ENCODE measurements at regions not wholly inside any gene's neighbourhood (a gene's known extent, or its start where the extent isn't known, plus 50 kb on each side); places are given as distances from the start of the nearest gene placed in this dataset.

DNA sequence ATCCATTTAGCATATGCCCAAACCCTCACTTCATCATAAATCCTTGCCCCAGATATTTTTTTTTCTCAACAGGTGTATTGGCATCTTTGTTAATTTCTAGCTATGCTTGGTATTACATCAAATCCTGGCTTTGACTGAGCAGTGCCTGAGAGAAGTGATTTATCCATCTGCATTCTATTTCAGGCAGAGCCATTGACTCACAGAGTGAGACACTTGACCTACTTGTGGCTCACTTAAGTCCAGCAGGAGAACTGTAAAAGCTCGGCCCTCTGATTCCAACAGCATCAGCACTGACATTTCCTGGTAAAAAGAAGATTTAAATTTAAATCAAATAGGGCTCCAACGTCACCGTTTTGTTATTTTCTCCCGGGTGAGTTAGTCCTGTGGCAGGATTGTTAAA, 93.4 kb downstream of the PLK2 start:
- Mint-ChIP-seq H3K36me3 (no peaks in the 10 kb centered on the region), H3K27ac (no peak overlapping the region), H3K4me3 (no peak overlapping the region), H3K4me1 (no peaks in the 10 kb centered on the region), H3K9me3 (ENCODE audit: low read depth) (no peaks in the 10 kb centered on the region), H3K27me3 (peaks cover 3% of the 10 kb centered on the region)
- CTCF ChIA-PET, result no interaction called here
- ATAC-seq (no peak), DNase-seq (no peak)

DNA sequence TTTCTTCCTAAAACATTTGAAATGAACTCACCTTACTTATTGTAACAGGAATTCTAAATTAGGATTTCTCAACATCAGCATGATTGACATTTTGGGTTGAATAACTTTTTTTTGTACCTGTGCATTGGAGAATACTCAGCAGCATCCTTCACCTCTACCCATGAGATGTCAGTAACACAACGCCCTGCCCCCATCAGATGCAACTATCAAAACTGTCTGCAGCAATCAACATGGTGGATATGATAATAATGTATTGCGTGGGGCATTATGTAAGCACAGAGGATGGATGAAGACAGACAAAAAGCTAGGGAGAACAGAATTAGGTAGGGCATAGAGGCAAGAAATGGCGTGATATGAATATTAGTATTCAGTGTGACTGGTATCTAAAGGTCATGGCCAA, 94.1 kb downstream of the PLK2 start:
- Mint-ChIP-seq H3K36me3 (no peaks in the 10 kb centered on the region), H3K4me1 (no peaks in the 10 kb centered on the region), H3K27me3 (peaks cover 3% of the 10 kb centered on the region), H3K9me3 (ENCODE audit: low read depth) (no peaks in the 10 kb centered on the region), H3K27ac (no peak overlapping the region), H3K4me3 (no peak overlapping the region)
- CTCF ChIA-PET, result no interaction called here
- ATAC-seq (no peak), DNase-seq (no peak)

DNA sequence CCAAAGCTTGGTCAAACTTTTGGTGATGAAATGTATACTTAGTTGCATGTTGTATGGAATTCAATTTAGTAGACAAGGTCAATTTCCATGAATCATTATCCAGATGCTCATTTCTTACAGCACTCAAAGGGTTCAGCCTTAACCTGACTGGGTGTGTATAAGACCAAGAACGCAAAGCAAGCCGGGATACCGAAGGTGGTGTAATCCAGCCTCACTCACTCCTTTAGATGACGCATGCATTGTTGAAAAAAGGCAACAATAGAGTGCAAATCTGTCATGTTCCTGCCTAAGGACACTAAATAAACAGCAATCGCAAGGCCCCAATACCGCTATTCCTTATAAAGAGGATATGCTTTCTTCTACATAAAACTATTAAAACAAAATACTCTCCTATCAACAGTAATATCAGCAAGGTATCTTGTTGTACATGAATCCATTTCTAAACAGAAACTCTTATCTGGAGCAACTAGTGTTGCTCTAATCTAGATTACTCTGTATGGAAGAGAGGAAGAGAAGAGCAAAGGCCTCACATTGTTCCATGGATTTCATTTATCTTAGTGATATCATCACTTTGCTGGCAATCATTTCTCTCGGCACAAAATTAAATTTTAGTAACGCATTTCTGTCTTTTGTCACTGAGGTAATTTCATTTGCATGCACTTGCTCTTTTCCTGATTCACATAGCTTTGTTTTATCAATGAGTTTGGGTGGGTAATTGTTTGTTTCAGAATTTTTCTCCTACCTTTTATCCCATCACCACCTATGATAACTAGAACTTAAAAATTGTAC, 96.2 kb downstream of the PLK2 start:
- no peaks in the 10 kb centered on the region for H3K4me1 Mint-ChIP-seq
- H3K27ac Mint-ChIP-seq, result no peak overlapping the region
- no peaks in the 10 kb centered on the region for H3K36me3 Mint-ChIP-seq
- ATAC-seq (no peak), DNase-seq (no peak)
- H3K27me3 Mint-ChIP-seq, result peaks cover 3% of the 10 kb centered on the region
- H3K9me3 Mint-ChIP-seq (ENCODE audit: low read depth), result no peaks in the 10 kb centered on the region
- no peak overlapping the region for H3K4me3 Mint-ChIP-seq
- CTCF ChIA-PET, result no interaction called here

DNA sequence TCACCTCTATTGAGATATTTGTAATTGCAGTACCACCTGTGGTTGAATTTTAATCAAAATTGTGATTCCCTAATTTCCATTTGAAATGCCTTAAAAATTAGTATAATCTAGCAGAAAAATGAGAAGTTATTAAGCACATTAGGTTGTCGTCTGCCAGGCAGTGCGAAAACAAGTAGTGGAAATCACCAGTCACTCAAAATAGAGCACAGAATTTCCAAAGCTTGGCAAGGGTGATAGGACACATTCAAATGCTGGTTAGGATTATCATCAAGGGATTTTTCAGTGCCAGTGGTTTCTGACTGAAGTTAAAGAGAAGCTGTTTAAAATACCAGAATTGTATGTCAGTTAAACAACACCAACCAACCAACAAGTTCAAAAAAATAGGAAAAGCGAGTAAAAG, 97.8 kb downstream of the PLK2 start:
- Mint-ChIP-seq H3K27me3 (peaks cover 3% of the 10 kb centered on the region), H3K36me3 (no peaks in the 10 kb centered on the region), H3K27ac (no peak overlapping the region), H3K4me3 (no peak overlapping the region), H3K4me1 (no peaks in the 10 kb centered on the region), H3K9me3 (ENCODE audit: low read depth) (no peaks in the 10 kb centered on the region)
- ATAC-seq, result no peak
- no peak for DNase-seq
- CTCF ChIA-PET, result no interaction called here

- no peak for DNase-seq
- peaks cover 1% of the 10 kb centered on the region for H3K27me3 Mint-ChIP-seq
- no peak for ATAC-seq
- H3K4me3 Mint-ChIP-seq, result no peak overlapping the region
- CTCF ChIA-PET, result no interaction called here
- H3K36me3 Mint-ChIP-seq, result no peaks in the 10 kb centered on the region
- H3K9me3 Mint-ChIP-seq (ENCODE audit: low read depth), result no peaks in the 10 kb centered on the region
- no peaks in the 10 kb centered on the region for H3K4me1 Mint-ChIP-seq
- H3K27ac Mint-ChIP-seq, result no peak overlapping the region
Observed at GRCh38 chr5:58360794-58361193, 99.1 kb downstream of the PLK2 start.

DNA sequence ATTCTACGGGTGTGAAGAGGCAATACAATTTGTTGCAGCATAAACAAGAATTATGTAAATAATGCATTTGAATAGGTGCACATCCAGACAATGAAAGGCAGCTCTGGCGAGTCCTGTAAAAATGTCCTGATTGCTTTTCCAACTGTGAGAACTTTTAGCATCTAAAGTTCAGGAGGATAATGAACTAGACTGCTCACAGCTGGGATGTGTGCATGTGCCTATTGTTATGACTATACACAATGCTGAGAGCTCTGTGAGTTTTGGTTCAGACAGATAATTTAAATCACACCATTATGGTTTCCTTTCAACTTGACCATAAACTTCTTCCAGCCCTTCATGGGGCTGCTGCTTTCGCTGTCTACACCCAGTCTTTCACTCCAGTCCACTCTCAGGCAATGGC, 99.9 kb downstream of the PLK2 start:
- H3K36me3 Mint-ChIP-seq, result no peaks in the 10 kb centered on the region
- H3K4me3 Mint-ChIP-seq, result no peak overlapping the region
- no peaks in the 10 kb centered on the region for H3K27me3 Mint-ChIP-seq
- no peaks in the 10 kb centered on the region for H3K4me1 Mint-ChIP-seq
- no peaks in the 10 kb centered on the region for H3K9me3 Mint-ChIP-seq (ENCODE audit: low read depth)
- no peak overlapping the region for H3K27ac Mint-ChIP-seq
- DNase-seq (no peak), ATAC-seq (no peak)
- CTCF ChIA-PET, result no interaction called here

- CTCF ChIA-PET, result no interaction called here
- H3K9me3 Mint-ChIP-seq (ENCODE audit: low read depth), result no peaks in the 10 kb centered on the region
- H3K27ac Mint-ChIP-seq, result no peak overlapping the region
- no peaks in the 10 kb centered on the region for H3K36me3 Mint-ChIP-seq
- ATAC-seq (no peak), DNase-seq (no peak)
- no peaks in the 10 kb centered on the region for H3K27me3 Mint-ChIP-seq
- no peak overlapping the region for H3K4me3 Mint-ChIP-seq
- no peaks in the 10 kb centered on the region for H3K4me1 Mint-ChIP-seq
Observed at GRCh38 chr5:58358501-58359178, 101.2 kb downstream of the PLK2 start.

DNA sequence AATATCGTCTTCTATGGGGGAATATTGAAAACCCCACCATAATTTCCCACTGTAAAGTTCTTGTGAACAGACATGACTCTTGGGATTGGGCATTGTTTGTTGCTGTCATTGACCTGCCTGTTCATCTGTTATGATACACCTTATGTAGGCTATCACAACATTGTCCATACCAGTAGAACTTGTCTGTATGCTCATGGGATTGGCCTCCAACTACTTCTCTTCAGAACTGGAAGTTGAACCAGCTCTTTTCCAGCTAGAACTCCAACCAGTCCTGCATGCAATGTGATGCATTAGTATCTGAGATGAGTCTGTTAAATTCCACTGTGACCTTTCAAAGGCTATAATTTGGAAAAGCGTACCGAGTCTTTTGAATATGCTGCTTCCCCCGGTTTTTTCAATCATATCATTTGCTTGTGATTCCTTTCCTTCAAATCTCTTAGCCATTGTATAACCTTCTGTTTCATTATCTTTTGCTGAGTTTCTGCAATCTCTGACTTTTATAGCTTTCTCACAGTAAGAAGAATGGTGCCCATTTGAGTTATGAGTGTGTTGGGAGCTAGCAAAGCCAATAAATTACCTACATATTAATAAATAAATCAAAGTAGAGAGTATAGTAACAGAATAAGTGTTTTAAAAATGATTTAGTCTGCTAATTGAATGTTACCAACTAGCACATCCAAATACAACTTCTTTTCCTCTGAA, 101.9 kb downstream of the PLK2 start:
- Mint-ChIP-seq H3K27me3 (no peaks in the 10 kb centered on the region), H3K4me1 (no peaks in the 10 kb centered on the region), H3K4me3 (no peak overlapping the region), H3K9me3 (ENCODE audit: low read depth) (no peaks in the 10 kb centered on the region), H3K36me3 (no peaks in the 10 kb centered on the region), H3K27ac (no peak overlapping the region)
- ATAC-seq (no peak), DNase-seq (no peak)
- CTCF ChIA-PET, result no interaction called here

GRCh38 chr5:58357121-58357520, 102.8 kb downstream of the PLK2 start:
- Mint-ChIP-seq H3K9me3 (ENCODE audit: low read depth) (no peaks in the 10 kb centered on the region), H3K4me1 (no peaks in the 10 kb centered on the region), H3K27me3 (no peaks in the 10 kb centered on the region), H3K27ac (no peak overlapping the region), H3K36me3 (no peaks in the 10 kb centered on the region), H3K4me3 (no peak overlapping the region)
- CTCF ChIA-PET, result no interaction called here
- DNase-seq, result no peak
- ATAC-seq, result no peak

- no peaks in the 10 kb centered on the region for H3K9me3 Mint-ChIP-seq (ENCODE audit: low read depth)
- H3K27me3 Mint-ChIP-seq, result no peaks in the 10 kb centered on the region
- CTCF ChIA-PET, result no interaction called here
- no peak overlapping the region for H3K27ac Mint-ChIP-seq
- DNase-seq (no peak), ATAC-seq (no peak)
- H3K36me3 Mint-ChIP-seq, result no peaks in the 10 kb centered on the region
- H3K4me3 Mint-ChIP-seq, result no peak overlapping the region
- H3K4me1 Mint-ChIP-seq, result no peaks in the 10 kb centered on the region
Observed at GRCh38 chr5:58356662-58357061, 103.2 kb downstream of the PLK2 start.

DNA sequence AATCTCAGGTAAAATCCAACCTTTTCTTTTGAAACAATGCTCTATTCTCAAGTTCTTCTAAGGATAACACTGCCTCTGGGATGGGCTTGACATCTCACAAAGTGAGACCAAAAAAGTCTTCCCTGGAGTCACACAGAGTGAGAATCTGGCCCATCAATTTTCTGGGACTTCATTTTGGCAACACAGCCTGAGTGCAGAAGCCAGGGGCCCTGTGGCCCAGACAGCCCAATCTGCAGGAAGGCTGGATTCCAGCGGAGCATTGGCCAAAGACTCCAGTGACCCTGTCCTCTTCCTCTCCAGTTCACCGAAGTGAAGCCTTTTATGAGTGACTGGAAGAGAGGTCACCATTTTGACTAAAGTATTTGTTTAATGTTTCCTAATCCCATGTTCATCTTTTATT, 105.1 kb downstream of the PLK2 start:
- ATAC-seq (no peak), DNase-seq (no peak)
- Mint-ChIP-seq H3K9me3 (ENCODE audit: low read depth) (no peaks in the 10 kb centered on the region), H3K36me3 (no peaks in the 10 kb centered on the region), H3K4me1 (no peaks in the 10 kb centered on the region), H3K27me3 (no peaks in the 10 kb centered on the region), H3K27ac (no peak overlapping the region), H3K4me3 (no peak overlapping the region)
- CTCF ChIA-PET, result no interaction called here

DNA sequence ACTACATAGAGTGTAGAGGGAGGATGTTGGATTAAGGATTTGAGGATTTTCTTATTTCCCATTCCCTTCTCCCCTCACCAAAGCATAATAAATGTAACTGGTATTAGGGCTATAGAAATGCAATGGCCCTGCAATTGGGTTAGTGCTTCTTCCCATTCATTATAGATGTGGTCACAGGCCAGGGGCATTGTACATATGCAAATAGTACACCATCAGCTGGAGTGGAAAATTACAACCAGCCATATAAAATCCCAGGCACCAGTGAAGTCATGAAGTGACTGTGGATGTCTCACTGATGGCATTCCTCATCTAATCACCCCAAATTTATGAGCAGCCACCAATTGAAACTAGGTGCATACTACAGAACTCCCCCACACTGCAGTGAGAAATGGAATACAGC, 105.9 kb downstream of the PLK2 start:
- H3K4me1 Mint-ChIP-seq, result no peaks in the 10 kb centered on the region

GRCh38 chr5:58351190-58351589, 108.7 kb downstream of the PLK2 start:
- CTCF ChIA-PET, result no interaction called here
- Mint-ChIP-seq H3K4me1 (no peaks in the 10 kb centered on the region), H3K9me3 (ENCODE audit: low read depth) (no peaks in the 10 kb centered on the region), H3K27me3 (no peaks in the 10 kb centered on the region), H3K4me3 (no peak overlapping the region), H3K36me3 (no peaks in the 10 kb centered on the region), H3K27ac (no peak overlapping the region)
- ATAC-seq, result no peak
- no peak for DNase-seq

More for the DNA sequence above, 105.9 kb downstream of the PLK2 start:
- Mint-ChIP-seq H3K36me3 (no peaks in the 10 kb centered on the region), H3K9me3 (ENCODE audit: low read depth) (no peaks in the 10 kb centered on the region), H3K27ac (no peak overlapping the region), H3K4me3 (no peak overlapping the region), H3K27me3 (no peaks in the 10 kb centered on the region)
- no peak for DNase-seq
- CTCF ChIA-PET, result no interaction called here
- ATAC-seq, result no peak
